CD14-positive monocyte (primary cell): ENCODE measurements at regions not wholly inside any gene's neighbourhood (a gene's known extent, or its start where the extent isn't known, plus 50 kb on each side); places are given as distances from the start of the nearest gene placed in this dataset.

Experiments
- DNase-seq, 3 donors: peaks; one replicate each; pipeline ENCODE4 v3.0.0-alpha.2; 2011 to 2022
- H2AFZ ChIP-seq: 2 replicates; pipeline ENCODE4 v1.6.0; 2012; ENCODE audit warnings: mild to moderate bottlenecking, low read depth, low read length, inconsistent platforms; ENCODE audit not compliant: insufficient read depth, poor library complexity, severe bottlenecking
- H3K27ac ChIP-seq, 2 donors: 1 replicate in 1 of 2; 2 replicates in 1 of 2; pipeline ENCODE4 v1.5.1; 2012 to 2013; ENCODE audit warnings: low read length in 2 of 2, control low read depth in 1 of 2, inconsistent platforms in 1 of 2, low read depth in 1 of 2, mild to moderate bottlenecking in 1 of 2
- H3K27me3 ChIP-seq, 2 donors: one replicate each; pipeline versions ENCODE4 v1.6.0 to v1.6.1; 2011 to 2013; ENCODE audit warnings: low read length in 2 of 2; ENCODE audit not compliant: control insufficient read depth in 2 of 2, insufficient read depth in 2 of 2
- H3K36me3 ChIP-seq, 2 donors: replicated peaks in 1 of 2; 1 replicate in 1 of 2; 2 replicates in 1 of 2; pipeline versions ENCODE4 v1.5.1 to v1.6.1; 2012 to 2013; ENCODE audit warnings: low read length in 2 of 2, control low read depth in 1 of 2, inconsistent platforms in 1 of 2, mild to moderate bottlenecking in 1 of 2; ENCODE audit not compliant: insufficient read depth in 2 of 2, control insufficient read depth in 1 of 2
- H3K4me1 ChIP-seq, 2 donors: 1 replicate in 1 of 2; 2 replicates in 1 of 2; pipeline versions ENCODE4 v1.5.1 to v1.6.1; 2012 to 2013; ENCODE audit warnings: low read length in 2 of 2, control low read depth in 1 of 2, inconsistent platforms in 1 of 2, mild to moderate bottlenecking in 1 of 2, moderate library complexity in 1 of 2; ENCODE audit not compliant: insufficient read depth in 2 of 2, control insufficient read depth in 1 of 2
- H3K4me2 ChIP-seq: replicated peaks from 2 replicates; pipeline ENCODE3; 2012; ENCODE audit warnings: low read length, moderate library complexity, mild to moderate bottlenecking; ENCODE audit not compliant: poor library complexity, severe bottlenecking; ENCODE audit errors: extremely low read depth
- H3K4me3 ChIP-seq, 3 experiments: fragments of 200-600 bp in 1 of 3; sonication (generic) in 1 of 3; replicated peaks in 1 of 3; 1 replicate in 2 of 3; 2 replicates in 1 of 3; pipeline ENCODE4 v1.5.1; 2011 to 2013; ENCODE audit warnings: low read length in 3 of 3, mild to moderate bottlenecking in 3 of 3, control low read depth in 2 of 3, low read depth in 2 of 3, inconsistent platforms in 1 of 3, moderate library complexity in 1 of 3
- H3K79me2 ChIP-seq: 2 replicates; pipeline ENCODE4 v1.6.0; 2012; ENCODE audit warnings: mild to moderate bottlenecking, control low read depth, inconsistent platforms, low read length, moderate library complexity; ENCODE audit not compliant: insufficient read depth
- H3K9ac ChIP-seq: 2 replicates; pipeline ENCODE4 v1.6.0; 2017; ENCODE audit warnings: low read length, mild to moderate bottlenecking; ENCODE audit not compliant: insufficient read depth, poor library complexity, severe bottlenecking
- H3K9me3 ChIP-seq, 2 donors: replicated peaks in 1 of 2; 1 replicate in 1 of 2; 2 replicates in 1 of 2; pipeline versions ENCODE4 v1.5.1 to v1.6.1; 2012 to 2013; ENCODE audit warnings: low read length in 2 of 2, control low read depth in 1 of 2; ENCODE audit not compliant: control insufficient read depth in 1 of 2, insufficient read depth in 1 of 2
- H4K20me1 ChIP-seq: 2 replicates; pipeline ENCODE4 v1.6.0; 2012; ENCODE audit warnings: mild to moderate bottlenecking, low read length, control low read depth, moderate library complexity; ENCODE audit not compliant: insufficient read depth
- H3K27ac Mint-ChIP-seq, 7 donors: one replicate each; pipeline ENCODE4 v1.8.0; 2020; ENCODE audit warnings: mild to moderate bottlenecking in 7 of 7, mixed read lengths in 7 of 7, moderate library complexity in 6 of 7, inconsistent platforms in 2 of 7
- H3K27me3 Mint-ChIP-seq, 3 donors: one replicate each; pipeline ENCODE4 v1.8.0; 2021 to 2022; ENCODE audit warnings: low read depth in 3 of 3, mild to moderate bottlenecking in 3 of 3, mixed read lengths in 3 of 3, moderate library complexity in 3 of 3, inconsistent platforms in 1 of 3
- H3K36me3 Mint-ChIP-seq, 2 donors: one replicate each; pipeline ENCODE4 v1.8.0; 2020; ENCODE audit warnings: mixed read lengths in 2 of 2, inconsistent platforms in 1 of 2, mild to moderate bottlenecking in 1 of 2
- H3K4me1 Mint-ChIP-seq: one replicate; pipeline ENCODE4 v1.8.0; 2020; ENCODE audit warnings: mild to moderate bottlenecking, mixed read lengths
- H3K4me3 Mint-ChIP-seq, 2 donors: one replicate each; pipeline ENCODE4 v1.8.0; 2020; ENCODE audit warnings: mild to moderate bottlenecking in 2 of 2, mixed read lengths in 2 of 2, moderate library complexity in 1 of 2
- H3K9me3 Mint-ChIP-seq, 7 donors: one replicate each; pipeline ENCODE4 v1.8.0; 2020 to 2022; ENCODE audit warnings: mixed read lengths in 7 of 7, mild to moderate bottlenecking in 6 of 7, moderate library complexity in 6 of 7, inconsistent platforms in 2 of 7
- CTCF ChIP-seq: fragments of 200-600 bp; IDR thresholded peaks from one replicate; pipeline ENCODE4 v1.8.0; 2022; ENCODE audit warnings: antibody characterized with exemption, mild to moderate bottlenecking
- WGBS: methylation state at CpG from one replicate; pipeline ENCODE4 v1.1.5; 2013; ENCODE audit warnings: missing lambda C conversion rate; ENCODE audit not compliant: insufficient coverage; 5-methylcytosine and 5-hydroxymethylcytosine counted together
- intact Hi-C, 2 donors: fragments of 100-400 bp; cut with micrococcal nuclease; formaldehyde crosslinking; loops; one replicate each; pipeline versions ENCODE4 v1.15.0 to v1.15.1; 2023

- H3K9me3 Mint-ChIP-seq, result peaks cover 0 to 6% (median 0%) of the 10 kb centered on the region in 7 donors
- H2AFZ ChIP-seq, result no peak overlapping the region
Measured at GRCh38 chr9:30846651-30847050, 1537.8 kb upstream of the ACO1 start.

GRCh38 chr9:30851600-30851999 lies 1532.8 kb upstream of the ACO1 start:
- Mint-ChIP-seq H3K27me3 (peaks cover 0 to 1% (median 0%) of the 10 kb centered on the region in 3 donors), H3K4me1 (no peaks in the 10 kb centered on the region), H3K9me3 (peaks cover 0 to 5% (median 0%) of the 10 kb centered on the region in 7 donors), H3K36me3 (no peaks in the 10 kb centered on the region), H3K27ac (peak overlapping the region in 1 of 7 donors; percentile 71), H3K4me3 (no peak overlapping the region)
- no peak overlapping the region for H3K9ac ChIP-seq
- no peak overlapping the region for H3K4me2 ChIP-seq
- TF ChIP-seq CTCF, result no peak
- H3K36me3 ChIP-seq, result no peaks in the 10 kb centered on the region
- no peaks in the 10 kb centered on the region for H4K20me1 ChIP-seq
- no peaks in the 10 kb centered on the region for H3K4me1 ChIP-seq
- no peaks in the 10 kb centered on the region for H3K27me3 ChIP-seq
- no peaks in the 10 kb centered on the region for H3K9me3 ChIP-seq
- no peak overlapping the region for H2AFZ ChIP-seq
- no peak overlapping the region for H3K4me3 ChIP-seq
- no peak for DNase-seq
- H3K27ac ChIP-seq, result no peak overlapping the region
- intact Hi-C loops, result no loop called here
- H3K79me2 ChIP-seq, result no peaks in the 10 kb centered on the region

More at GRCh38 chr9:30846651-30847050, 1537.8 kb upstream of the ACO1 start:
- Histone ChIP-seq H3K27me3 (no peaks in the 10 kb centered on the region), H3K27ac (no peak overlapping the region), H3K9me3 (no peaks in the 10 kb centered on the region), H3K79me2 (no peaks in the 10 kb centered on the region), H3K9ac (no peak overlapping the region), H4K20me1 (no peaks in the 10 kb centered on the region), H3K36me3 (no peaks in the 10 kb centered on the region), H3K4me2 (no peak overlapping the region), H3K4me3 (no peak overlapping the region), H3K4me1 (no peaks in the 10 kb centered on the region)
- no peak for DNase-seq
- no peak overlapping the region for H3K4me3 Mint-ChIP-seq
- no peaks in the 10 kb centered on the region for H3K27me3 Mint-ChIP-seq
- 75% methylated on average over 1 of the region's 3 CpGs for WGBS
- H3K27ac Mint-ChIP-seq, result no peak overlapping the region
- H3K36me3 Mint-ChIP-seq, result no peaks in the 10 kb centered on the region
- intact Hi-C loops, result no loop called here
- no peaks in the 10 kb centered on the region for H3K4me1 Mint-ChIP-seq
- TF ChIP-seq CTCF, result no peak
